Adrenal gland (tissue), 9 donors: ENCODE measurements at regions not wholly inside any gene's neighbourhood (a gene's known extent, or its start where the extent isn't known, plus 50 kb on each side); places are given as distances from the start of the nearest gene placed in this dataset.
"Not testable (repeated sequence)": the region's sequence is repeated elsewhere in the genome, so short reads cannot be mapped to it uniquely, and the experiment has no call there.

Experiments
- DNase-seq, 7 donors: peaks; one replicate each; pipeline ENCODE4 v3.0.0-alpha.2; 2019 to 2020
- H3K27ac ChIP-seq, 5 donors: fragments of 200-600 bp; sonication (generic) in 4 of 5; 1 replicate in 3 of 5; 2 replicates in 2 of 5; pipeline versions ENCODE4 v1.5.1 to v1.8.0; 2016 to 2020; ENCODE audit warnings: mild to moderate bottlenecking in 1 of 5
- H3K27me3 ChIP-seq: fragments of 200-600 bp; 2 replicates; pipeline ENCODE4 v1.8.0; 2021
- H3K36me3 ChIP-seq, 2 donors: fragments of 200-600 bp; replicated peaks in 1 of 2; 1 replicate in 1 of 2; 2 replicates in 1 of 2; pipeline versions ENCODE4 v1.5.1 to v1.8.0; 2018 to 2022
- H3K4me1 ChIP-seq, 2 donors: fragments of 200-600 bp; replicated peaks in 1 of 2; 1 replicate in 1 of 2; 2 replicates in 1 of 2; pipeline versions ENCODE4 v1.5.1 to v1.8.0; 2018 to 2021
- H3K4me3 ChIP-seq, 4 donors: fragments of 200-600 bp; sonication (generic) in 3 of 4; one replicate each; pipeline ENCODE4 v1.5.1; 2016 to 2018
- H3K9me3 ChIP-seq, 3 donors: fragments of 200-600 bp; sonication (generic) in 1 of 3; replicated peaks in 1 of 3; 1 replicate in 2 of 3; 2 replicates in 1 of 3; pipeline versions ENCODE4 v1.5.1 to v1.8.0; 2016 to 2021
- CTCF ChIP-seq, 6 experiments: fragments of 450-650 bp in 4 of 6; fragments of 200-600 bp in 2 of 6; sonication (generic) in 1 of 6; IDR thresholded peaks; 1 replicate in 5 of 6; 2 replicates in 1 of 6; pipeline versions ENCODE4 v1.5.1 to v1.8.0; 2016 to 2021; ENCODE audit warnings: antibody characterized with exemption in 6 of 6, mild to moderate bottlenecking in 2 of 6, moderate library complexity in 1 of 6
- POLR2A ChIP-seq, 2 donors: fragments of 450-650 bp; IDR thresholded peaks; one replicate each; pipeline ENCODE4 v1.6.1; 2017; ENCODE audit warnings: antibody characterized with exemption in 2 of 2, mild to moderate bottlenecking in 2 of 2, moderate library complexity in 1 of 2
- WGBS, 4 donors: extraction: QIAGEN DNeasy Blood & Tissue Kit in 2 of 4; methylation state at CpG; one replicate each; pipeline versions ENCODE4 v1.1.5 to v1.1.7; 2013 to 2017; 5-methylcytosine and 5-hydroxymethylcytosine counted together
- intact Hi-C, 2 donors: fragments of 100-400 bp; cut with DNase I; formaldehyde crosslinking; loops; one replicate each; pipeline versions ENCODE4 v1.14.1 to v1.15.0; 2022 to 2023
- donor health status: healthy with polysubstance abuse.
- donor health status: Bipolar disorder and iron deficiency.
- donor health status: DM: yes; HTN: yes; CAD: no.
- donor health status: DM: no; HTN: no; CAD: no.
- donor health status: DM: no; HTN: no; CAD: no.

GRCh38 chr2:22967756-22968155 is 417.2 kb upstream of the KLHL29 start:
- Histone ChIP-seq H3K27me3 (no peaks in the 10 kb centered on the region), H3K9me3 (no peaks in the 10 kb centered on the region), H3K36me3 (no peaks in the 10 kb centered on the region), H3K4me1 (no peaks in the 10 kb centered on the region), H3K27ac (no peak overlapping the region), H3K4me3 (no peak overlapping the region)
- TF ChIP-seq POLR2A (IDR thresholded peaks at IDR 0.05) (no peak), CTCF (IDR thresholded peaks at IDR 0.05) (no peak)
- DNase-seq, result no peak
- intact Hi-C loops, result no loop called here
- 74 to 88% (median 80%) methylated on average over 5 of the region's 5 CpGs for WGBS, 4 donors

- no peaks in the 10 kb centered on the region for H3K27me3 ChIP-seq
- no peaks in the 10 kb centered on the region for H3K9me3 ChIP-seq
- TF ChIP-seq POLR2A (IDR thresholded peaks at IDR 0.05) (no peak), CTCF (IDR thresholded peaks at IDR 0.05) (no peak)
- intact Hi-C loops, result no loop called here
- no peak overlapping the region for H3K27ac ChIP-seq
- 53 to 73% (median 58%) methylated on average over 7 to 8 of the region's 8 CpGs for WGBS, 4 donors
- no peak for DNase-seq
- H3K4me1 ChIP-seq, result no peaks in the 10 kb centered on the region
- no peak overlapping the region for H3K4me3 ChIP-seq
- no peaks in the 10 kb centered on the region for H3K36me3 ChIP-seq
Measured at GRCh38 chr2:22970284-22970975, 414.5 kb upstream of the KLHL29 start.

DNA sequence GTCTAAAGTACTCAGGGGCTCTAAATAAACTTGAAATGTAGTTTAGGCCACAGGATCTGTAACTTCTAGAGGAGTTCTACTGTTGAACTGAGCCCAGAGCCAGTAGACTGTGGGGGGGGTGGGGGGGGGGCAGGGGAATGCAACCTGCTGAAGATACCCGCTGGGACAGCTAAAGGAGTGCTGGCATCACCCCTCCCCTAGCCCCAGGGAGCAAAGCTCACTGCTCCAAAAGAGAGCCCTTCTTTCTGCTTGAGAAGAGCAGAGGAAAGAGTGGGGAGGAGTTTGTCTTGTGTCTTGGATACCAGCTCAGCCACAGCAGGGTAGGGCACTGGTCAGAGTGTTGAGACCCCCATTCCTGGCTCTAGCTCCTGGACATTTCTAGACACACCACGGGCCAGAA is 414.0 kb upstream of the KLHL29 start:
- TF ChIP-seq CTCF (IDR thresholded peaks at IDR 0.05), result no peak
- TF ChIP-seq POLR2A (IDR thresholded peaks at IDR 0.05), result no peak
- intact Hi-C loops, result no loop called here
- Histone ChIP-seq H3K27me3 (no peaks in the 10 kb centered on the region), H3K9me3 (no peaks in the 10 kb centered on the region), H3K4me1 (no peaks in the 10 kb centered on the region), H3K27ac (no peak overlapping the region), H3K36me3 (no peaks in the 10 kb centered on the region), H3K4me3 (no peak overlapping the region)
- DNase-seq, result no peak
- WGBS, 4 donors, result 69 to 74% (median 70%) methylated on average over 1 to 2 of the region's 2 CpGs

- Histone ChIP-seq H3K9me3 (no peaks in the 10 kb centered on the region), H3K4me1 (no peaks in the 10 kb centered on the region), H3K27ac (no peak overlapping the region), H3K4me3 (no peak overlapping the region), H3K27me3 (no peaks in the 10 kb centered on the region), H3K36me3 (no peaks in the 10 kb centered on the region)
- 50 to 65% (median 60%) methylated on average over 1 of the region's 1 CpG for WGBS, 4 donors
- DNase-seq, result no peak
- intact Hi-C loops, result no loop called here
- no peak for TF ChIP-seq CTCF (IDR thresholded peaks at IDR 0.05)
- no peak for TF ChIP-seq POLR2A (IDR thresholded peaks at IDR 0.05)
Measured at GRCh38 chr2:22981785-22982184, 403.2 kb upstream of the KLHL29 start.

- H3K4me3 ChIP-seq, DNase-seq, intact Hi-C loops, H3K27me3 ChIP-seq, H3K9me3 ChIP-seq, H3K36me3 ChIP-seq, H3K27ac ChIP-seq, H3K4me1 ChIP-seq: not testable (repeated sequence)
- 90 to 94% (median 91%) methylated on average over 17 to 24 of the region's 25 CpGs for WGBS, 4 donors
Measured at GRCh38 chr2:22984152-22984551, 400.8 kb upstream of the KLHL29 start.
